Glomerular endothelial cell (primary cell): ENCODE measurements at regions not wholly inside any gene's neighbourhood (a gene's known extent, or its start where the extent isn't known, plus 50 kb on each side); places are given as distances from the start of the nearest gene placed in this dataset.

Source experiments
- DNase-seq: peaks from one replicate; pipeline ENCODE4 v3.0.0-alpha.2; 2011; ENCODE audit warnings: low read depth, low spot score; ENCODE audit errors: extremely low read depth

DNA sequence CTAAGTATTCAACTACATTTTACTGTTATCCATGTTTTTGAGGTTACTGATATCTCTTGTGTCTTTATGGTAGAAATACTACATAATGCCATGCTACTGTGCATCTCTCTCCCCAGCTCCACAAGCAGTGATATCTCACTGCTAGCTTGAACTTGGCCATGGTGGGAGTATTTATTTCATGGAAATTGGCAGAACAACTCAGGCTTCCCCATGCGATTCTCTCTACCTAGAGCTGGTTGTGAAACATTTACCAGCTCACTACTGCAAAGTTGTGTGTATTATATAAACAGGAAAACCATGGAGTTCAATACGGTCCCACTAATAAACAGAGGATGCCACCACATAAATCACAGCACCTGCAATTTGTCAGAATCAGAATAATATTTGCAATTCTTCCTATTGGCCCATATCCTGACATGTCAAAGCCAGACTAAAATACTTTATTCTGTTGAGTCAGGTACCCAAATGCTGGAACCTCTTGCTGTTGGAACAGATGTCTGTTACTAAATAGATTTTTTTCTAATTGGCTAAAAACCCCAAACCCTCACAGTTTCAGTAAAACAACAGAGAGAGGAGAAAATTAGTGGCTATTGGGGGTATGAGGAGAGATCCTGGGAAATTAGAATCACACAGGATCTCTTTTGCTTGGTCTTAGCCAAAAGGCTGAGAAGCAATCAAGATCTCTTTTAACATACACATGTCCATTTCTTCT, 91.4 kb upstream of the SLC10A2 start:
- no peak for DNase-seq

DNA sequence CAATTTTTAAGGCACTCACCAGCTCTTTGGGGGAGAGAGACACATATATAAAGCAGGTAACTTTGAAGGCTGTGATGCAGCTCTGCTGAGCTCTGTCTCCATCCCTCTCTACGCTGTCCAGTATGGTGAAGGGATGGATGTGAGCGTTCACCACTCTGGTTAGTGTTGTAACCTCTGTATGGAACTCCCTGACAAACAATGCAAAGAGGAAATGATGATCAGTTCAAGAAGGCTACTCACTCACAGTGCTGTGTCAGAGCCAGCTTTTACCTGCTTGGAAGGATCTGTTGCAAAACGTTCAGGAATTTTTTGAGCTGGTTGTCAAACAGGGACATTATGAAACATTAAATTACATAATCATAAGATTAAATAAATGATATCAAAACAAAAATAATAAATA, 90.8 kb upstream of the SLC10A2 start:
- DNase-seq = no peak

DNA sequence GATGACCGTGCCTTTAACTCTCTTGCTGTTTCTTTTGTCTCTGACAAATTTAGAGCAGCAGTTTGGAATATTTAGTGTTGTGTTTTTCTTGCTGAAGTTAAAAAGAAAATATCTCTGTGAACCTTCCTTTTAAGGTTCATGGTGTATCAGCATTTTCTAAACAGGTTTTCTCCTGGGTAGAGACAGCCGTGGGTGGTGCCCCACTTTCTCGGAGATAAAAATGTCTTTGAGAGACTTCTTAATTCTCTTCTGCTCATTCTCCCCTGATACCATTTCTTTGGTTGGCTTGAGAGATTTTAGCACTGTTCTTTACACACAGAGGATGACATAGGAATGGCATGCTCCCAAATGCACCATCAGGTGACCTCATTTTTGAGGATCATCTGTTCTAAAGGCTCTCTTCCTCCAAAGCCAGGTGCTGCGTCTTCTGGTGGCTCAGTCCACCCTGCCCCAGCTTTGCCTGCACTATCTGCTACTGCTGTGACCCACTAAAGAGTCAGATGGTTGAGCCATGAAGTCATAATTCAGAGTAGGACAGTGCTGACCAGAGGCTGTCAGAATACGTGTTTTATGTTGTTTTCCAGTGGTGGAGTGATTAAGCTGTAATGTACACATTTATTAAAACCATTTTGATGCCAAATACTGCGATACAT, 90.3 kb upstream of the SLC10A2 start:
- no peak for DNase-seq

DNA sequence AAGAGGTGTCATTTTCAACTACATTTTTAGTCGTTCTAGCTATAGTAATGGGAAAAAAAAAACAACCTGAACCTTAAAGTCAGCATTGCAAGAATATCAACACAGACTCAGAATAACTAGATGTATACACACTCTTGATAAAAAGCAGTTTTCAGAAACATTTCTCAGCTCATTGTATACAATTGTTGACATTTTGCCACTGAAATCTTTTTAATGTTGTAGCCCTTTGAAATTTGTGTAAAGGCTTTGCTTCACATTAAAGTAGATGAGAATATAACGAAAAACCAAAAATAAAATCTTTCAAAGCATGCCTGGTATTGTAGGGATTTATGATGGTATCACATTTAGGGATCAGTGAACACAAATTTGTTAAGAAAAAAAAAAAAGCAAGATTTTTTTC, 87.2 kb upstream of the SLC10A2 start:
- DNase-seq = no peak

DNA sequence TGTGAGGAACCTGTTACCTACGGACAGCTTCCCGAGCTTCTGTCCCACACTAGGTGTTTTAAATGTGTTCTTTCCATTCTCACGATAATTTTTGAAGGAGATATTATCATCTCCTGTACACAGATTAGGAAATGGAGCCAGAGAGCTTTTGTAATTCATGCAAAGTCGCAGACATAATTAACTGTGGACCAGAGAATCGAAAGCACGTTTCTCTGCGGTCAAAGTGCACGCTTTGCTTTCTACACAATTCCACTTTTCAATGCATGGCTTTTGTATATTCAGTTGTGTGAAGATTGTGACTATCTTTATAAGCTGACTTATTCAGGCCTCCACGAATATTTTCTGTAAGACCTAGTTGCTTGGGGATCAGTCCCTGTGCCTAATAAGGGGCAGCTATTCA, 81.7 kb upstream of the SLC10A2 start:
- no peak for DNase-seq

DNA sequence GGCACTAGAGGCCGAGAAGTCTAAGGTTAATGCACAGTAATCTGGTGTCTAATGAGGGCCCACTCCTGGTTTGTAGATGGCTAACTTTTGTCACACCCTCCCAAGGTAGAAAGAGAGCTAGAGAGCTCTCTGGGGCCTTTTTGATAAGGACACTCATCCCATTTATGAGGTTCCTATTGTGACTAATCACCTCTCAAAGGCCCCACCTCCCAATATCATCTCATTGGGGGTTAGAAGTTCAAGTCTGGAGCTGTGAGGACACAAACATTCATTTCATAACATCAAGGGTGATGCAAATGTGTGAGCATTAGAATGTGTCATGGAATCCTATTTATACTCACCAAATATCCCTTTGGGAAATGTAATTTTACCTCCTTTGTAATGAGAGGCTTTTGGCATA, 79.2 kb upstream of the SLC10A2 start:
- DNase-seq = no peak

DNA sequence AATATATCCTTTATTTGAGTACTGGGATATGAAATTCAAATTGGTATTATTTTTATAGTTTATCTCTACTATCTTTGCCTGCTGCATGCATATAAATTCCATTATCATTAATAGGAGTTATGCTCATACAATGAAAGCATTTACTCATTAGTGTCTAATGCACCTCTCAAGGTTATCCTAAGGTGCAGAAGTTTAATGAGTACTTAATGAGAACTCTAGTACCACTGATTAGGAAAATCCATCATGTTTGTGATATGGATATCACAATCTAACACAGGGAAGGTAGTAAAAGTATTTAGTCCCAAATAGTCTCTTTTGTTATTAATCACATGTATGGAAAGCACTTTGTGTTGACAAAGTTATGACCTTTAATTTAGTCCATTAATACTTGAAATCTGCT, 77.2 kb upstream of the SLC10A2 start:
- no peak for DNase-seq

DNA sequence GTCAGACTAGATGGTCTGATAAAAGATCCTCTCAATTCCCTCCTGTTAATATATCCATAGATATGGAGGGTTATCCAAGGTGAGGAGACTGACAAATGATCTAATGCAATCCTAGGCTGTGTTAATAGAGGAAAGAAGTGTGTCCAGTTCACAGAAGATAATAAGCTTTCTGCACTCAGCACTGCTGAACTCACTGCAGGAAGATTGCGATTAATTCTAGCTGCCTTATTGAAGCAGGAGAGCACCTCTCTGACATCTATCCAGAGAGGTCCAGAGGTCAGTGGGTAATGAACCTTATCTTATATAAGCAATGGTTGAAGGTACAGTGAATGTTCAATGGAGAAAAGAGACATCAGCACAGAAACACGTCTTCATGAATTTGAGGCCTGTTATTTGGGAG, 75.9 kb upstream of the SLC10A2 start:
- no peak for DNase-seq

DNA sequence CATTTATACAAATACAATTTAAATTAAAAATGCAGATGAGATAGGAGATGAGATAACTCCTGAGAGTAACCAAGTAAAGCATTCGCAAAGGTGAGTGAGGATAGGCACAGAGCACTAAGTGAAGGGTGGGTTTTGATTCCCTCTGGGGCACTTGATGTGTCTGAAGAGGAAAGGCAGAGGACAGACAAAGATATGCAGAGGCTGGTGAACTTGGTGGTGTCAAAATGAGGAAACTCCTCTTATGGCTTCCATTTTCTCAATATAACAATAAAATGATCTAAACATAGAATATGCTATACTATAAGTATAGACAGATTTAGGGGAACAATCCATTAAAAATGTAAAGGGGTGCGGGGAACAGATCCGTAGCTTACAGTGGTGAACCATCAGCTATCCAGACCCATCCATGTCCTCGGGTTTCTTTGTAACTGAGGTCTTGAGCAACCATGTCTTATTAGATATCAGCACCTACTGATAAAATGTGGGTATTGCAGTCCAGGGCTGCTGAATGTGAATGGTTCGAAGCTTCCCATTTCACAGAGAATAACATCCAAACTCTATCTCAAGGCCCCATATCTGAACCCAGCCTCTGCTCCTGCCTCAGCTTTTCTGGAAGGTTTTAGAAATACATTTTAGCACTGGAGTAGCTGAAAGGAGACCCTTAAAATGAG, 73.9 kb upstream of the SLC10A2 start:
- no peak for DNase-seq

DNA sequence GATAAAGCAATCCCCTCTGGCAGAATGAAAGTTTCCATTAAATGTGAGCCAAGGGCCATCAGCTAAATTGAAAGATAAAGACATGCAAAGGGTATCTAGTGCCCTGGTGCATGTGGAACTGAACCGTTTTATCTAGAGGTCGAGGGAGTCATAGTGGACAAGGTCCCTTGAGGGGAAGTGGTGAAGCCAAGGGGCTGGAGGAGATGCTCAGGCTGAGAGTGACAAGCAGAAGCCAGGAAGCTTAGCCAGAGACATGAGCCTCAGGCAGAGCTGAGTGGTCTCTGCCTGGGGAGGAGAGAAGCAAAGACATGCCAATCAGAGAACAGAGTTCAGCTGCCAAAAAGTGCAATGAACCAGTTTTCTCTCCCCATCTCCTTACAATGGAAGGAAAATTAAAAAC, 68.1 kb upstream of the SLC10A2 start:
- no peak for DNase-seq

DNA sequence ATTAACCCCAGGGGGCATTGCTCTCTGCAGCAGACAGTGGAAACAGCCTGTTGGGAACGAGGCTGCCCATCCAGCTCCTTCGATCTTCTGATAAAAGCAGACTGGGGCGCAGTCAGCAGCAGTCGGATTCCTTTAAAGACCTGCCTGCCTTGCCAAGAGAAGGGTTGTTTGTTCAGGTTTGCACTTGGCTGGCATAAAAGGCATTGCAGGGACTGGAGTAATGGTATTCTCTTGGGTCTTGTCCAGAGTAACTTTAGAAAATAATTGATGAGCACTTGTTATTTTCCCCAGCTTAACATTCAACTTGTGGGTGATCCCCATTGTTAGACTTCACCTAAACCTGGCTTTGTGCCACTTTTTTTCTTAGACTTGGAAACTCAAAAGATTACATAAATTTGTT, 67.3 kb upstream of the SLC10A2 start:
- no peak for DNase-seq

DNA sequence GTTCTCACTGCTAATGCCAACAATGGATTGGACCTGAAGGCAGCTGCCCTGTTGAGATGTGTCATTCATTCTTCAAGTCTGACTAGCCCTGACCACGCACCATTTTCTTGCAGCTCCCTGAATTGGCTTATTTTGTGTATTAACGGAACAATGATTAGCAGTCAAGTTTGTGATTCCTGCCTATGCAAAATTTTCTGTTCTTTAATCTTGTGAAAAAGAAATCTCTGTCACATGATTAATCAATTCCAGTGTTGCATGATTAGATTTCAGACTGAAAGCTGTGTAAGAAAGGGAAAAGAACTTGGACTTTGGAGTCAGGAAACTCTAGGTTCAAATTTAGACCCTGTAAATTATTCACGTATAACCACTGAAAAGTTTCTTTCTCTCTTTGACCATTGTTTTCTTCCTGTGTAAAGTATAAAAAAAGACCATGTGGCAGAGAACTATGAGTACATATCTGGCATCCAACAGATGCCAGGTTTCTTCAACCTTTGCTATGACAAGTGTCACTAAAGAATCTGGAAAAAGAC, 64.5 kb upstream of the SLC10A2 start:
- DNase-seq = no peak

DNA sequence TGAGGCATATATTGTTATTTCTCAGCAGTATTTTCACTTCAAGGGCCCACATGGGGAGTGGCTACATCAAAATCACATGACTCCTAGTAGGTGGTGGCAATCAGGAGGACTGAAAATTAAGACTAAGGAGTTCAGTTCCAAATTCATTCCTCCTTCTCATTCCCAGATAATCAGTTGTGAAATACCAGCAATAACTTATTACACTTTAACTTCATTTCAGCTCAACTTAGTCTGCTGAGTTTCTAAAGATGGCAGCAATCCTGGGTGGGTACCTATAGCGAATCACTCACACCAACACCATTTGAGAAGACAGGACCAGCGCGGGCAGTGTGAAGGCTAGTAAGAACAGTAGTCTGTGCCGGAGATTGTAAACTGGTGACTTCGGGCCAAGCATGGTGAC, 63.9 kb upstream of the SLC10A2 start:
- DNase-seq = no peak
